Right kidney (tissue), 1 donor: ENCODE measurements at regions not wholly inside any gene's neighbourhood (a gene's known extent, or its start where the extent isn't known, plus 50 kb on each side); places are given as distances from the start of the nearest gene placed in this dataset.
"Not testable (repeated sequence)": the region's sequence is repeated elsewhere in the genome, so short reads cannot be mapped to it uniquely, and the experiment has no call there.

Experiments used
- DNase-seq: peaks from one replicate; pipeline ENCODE4 v3.0.0-alpha.2; 2016

GRCh38 chr11:86167499-86168164 lies 76.9 kb upstream of the EED start:
- DNase-seq, result no peak

- DNase-seq, result not testable (repeated sequence)
These were observed 78.3 kb upstream of the EED start for GRCh38 chr11:86166287-86166686.

GRCh38 chr11:86164106-86164505 lies 80.4 kb upstream of the EED start:
- no peak for DNase-seq

GRCh38 chr11:86163221-86163876 lies 81.2 kb upstream of the EED start:
- DNase-seq, result not testable (repeated sequence)

GRCh38 chr11:86162239-86162638 lies 82.3 kb upstream of the EED start:
- DNase-seq, result no peak

- DNase-seq, result no peak
These were observed 82.7 kb upstream of the EED start for GRCh38 chr11:86161837-86162236.

GRCh38 chr11:86161336-86161735 lies 83.2 kb upstream of the EED start:
- DNase-seq, result no peak

- DNase-seq, result no peak
These were observed 83.9 kb upstream of the EED start for GRCh38 chr11:86160541-86161149.

- DNase-seq, result no peak
These were observed 85.0 kb upstream of the EED start for GRCh38 chr11:86159581-86159891.

- DNase-seq, result no peak
These were observed 85.6 kb upstream of the EED start for GRCh38 chr11:86158704-86159580.

- no peak for DNase-seq
These were observed 86.7 kb upstream of the EED start for GRCh38 chr11:86157797-86158378.

GRCh38 chr11:86156397-86156955 lies 87.6 kb upstream of the PICALM start:
- DNase-seq, result no peak

GRCh38 chr11:86155200-86155844 lies 86.4 kb upstream of the PICALM start:
- DNase-seq, result no peak

GRCh38 chr11:86153439-86153838 lies 84.6 kb upstream of the PICALM start:
- DNase-seq, result no peak

- no peak for DNase-seq
These were observed 84.0 kb upstream of the PICALM start for GRCh38 chr11:86152901-86153300.

- peak; percentile 33 for DNase-seq
These were observed 83.3 kb upstream of the PICALM start for GRCh38 chr11:86152006-86152862.

- DNase-seq, result peak; percentile 34
These were observed 82.5 kb upstream of the PICALM start for GRCh38 chr11:86151174-86152005.

- no peak for DNase-seq
These were observed 81.9 kb upstream of the PICALM start for GRCh38 chr11:86150847-86151173.

GRCh38 chr11:86149792-86150191 lies 80.9 kb upstream of the PICALM start:
- DNase-seq, result no peak

GRCh38 chr11:86148345-86148747 lies 79.5 kb upstream of the PICALM start:
- DNase-seq, result no peak
